Stimulated activated CD4-positive, alpha-beta T cell treated with anti-CD3 and anti-CD28 coated beads, Interleukin-15, amount 100 ng/mL, for 48 hours (primary cell): ENCODE measurements at regions not wholly inside any gene's neighbourhood (a gene's known extent, or its start where the extent isn't known, plus 50 kb on each side); places are given as distances from the start of the nearest gene placed in this dataset.
"Not testable (repeated sequence)": the region's sequence is repeated elsewhere in the genome, so short reads cannot be mapped to it uniquely, and the experiment has no call there.

Experiments used
- DNase-seq, 2 donors: peaks; one replicate each; pipeline ENCODE4 v3.0.0-alpha.2; 2020; ENCODE audit warnings: low read depth in 2 of 2

DNA sequence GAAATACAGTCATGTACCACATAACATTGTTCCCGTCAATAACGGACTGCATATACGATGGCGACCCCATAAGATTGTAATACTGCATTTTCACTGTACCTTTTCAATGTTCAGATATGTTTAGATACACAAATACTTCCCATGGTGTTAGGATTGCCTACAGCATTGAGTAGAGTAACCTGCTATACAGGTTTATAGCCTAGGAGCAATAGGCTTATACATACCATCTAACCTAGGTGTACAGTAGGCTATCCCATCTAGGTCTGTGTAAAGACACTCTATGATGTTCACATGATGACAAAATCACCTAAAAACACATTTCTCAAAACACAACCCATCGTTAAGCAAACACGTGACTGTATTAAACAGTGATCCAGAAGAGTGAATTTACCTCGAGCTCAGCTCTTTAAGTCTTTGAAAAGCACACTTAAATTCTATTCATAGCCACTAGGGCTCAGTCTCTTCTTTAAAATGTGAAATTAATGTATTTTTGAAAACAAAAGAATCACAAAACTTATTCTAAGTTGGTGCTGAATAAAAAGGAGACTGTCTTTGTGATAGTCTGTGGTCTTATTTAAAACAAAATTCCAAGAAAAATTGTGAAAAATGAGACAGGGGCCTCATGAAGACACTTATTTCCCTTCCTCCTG is 239.1 kb upstream of the ARID2 start:
- no peak for DNase-seq

DNA sequence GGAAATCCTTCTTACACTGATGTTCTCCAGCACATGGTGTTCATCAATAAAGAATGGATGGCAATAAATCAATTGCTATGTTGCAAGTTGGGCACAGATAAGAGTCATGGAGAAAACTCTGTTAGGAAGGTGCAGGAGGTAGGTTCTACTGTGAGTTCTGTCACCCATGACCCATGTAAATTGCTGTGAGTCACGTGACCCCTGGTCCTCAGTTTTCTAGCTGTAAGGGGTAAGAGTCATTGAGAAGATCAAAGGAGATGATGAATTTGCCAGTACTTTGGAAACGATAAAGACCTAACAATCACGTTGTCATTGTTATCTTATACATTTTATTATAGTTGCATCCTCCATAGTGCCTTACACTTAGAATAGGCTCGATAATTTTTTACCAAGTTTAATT is 235.2 kb upstream of the ARID2 start:
- DNase-seq, result no peak

DNA sequence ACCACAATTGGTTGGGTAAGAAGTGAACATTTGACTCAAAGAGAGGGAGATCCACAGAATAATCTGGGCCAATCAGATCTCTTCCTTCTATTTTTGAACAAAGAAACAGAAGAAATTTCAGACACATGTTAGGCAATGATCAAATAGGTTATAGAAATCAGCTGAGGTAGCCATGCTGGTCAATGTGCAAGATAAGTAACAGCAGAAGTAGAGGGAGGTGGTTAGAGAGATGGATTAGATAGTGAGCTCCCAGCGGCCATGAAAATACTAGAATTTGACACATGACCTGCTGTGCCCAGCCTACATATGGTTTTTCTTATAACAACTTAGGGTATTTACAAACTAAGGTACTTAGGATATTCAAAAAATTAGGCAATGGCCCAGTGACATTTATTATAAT is 230.9 kb upstream of the ARID2 start:
- no peak for DNase-seq

DNA sequence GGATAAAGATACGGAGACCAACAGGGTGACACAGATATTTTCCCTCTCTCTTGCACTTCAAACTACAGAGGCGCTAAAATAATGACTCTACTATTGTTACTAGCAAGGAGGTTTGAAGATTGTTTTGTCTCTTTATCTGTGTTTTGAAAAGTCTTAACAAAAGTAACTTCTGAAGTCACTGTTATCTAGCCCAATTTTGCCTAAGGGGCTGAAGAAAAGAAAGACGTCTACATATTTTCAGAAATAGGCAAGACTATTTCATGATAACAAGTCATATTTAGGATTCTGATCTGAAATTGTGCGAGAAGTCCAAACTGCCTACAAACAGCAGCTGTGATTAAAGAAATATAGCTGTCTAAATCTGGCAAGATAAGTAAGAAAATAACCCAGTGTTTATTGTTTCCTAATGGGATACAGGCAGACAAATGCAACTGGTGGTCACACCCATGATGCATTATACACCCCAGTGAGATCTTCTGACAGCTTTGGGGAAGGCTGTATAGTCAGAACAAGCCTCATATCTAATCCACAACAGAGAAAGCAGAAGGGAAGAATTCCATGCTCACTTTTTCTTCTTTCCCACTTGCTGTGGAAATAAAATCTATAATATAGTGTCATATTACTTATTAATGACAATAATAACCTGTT is 226.9 kb upstream of the ARID2 start:
- no peak for DNase-seq

DNA sequence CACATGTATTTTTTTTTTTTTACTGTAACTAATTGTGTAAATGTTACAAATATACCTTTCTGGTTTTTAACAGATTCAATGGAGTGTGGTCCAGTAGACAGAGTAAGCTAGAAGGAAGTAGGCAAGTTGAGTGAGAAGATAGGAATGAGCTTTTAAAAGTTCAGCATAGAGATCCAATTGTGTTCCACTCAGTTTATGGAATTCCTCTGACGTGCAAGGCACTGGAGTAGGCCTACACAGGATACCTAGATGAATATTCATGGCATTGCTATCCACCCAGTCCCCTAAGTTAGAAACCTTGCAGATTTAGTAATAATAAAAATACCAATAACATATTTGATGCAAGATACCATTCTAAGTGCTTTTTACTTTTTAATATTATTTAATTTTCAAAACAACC is 225.6 kb upstream of the ARID2 start:
- DNase-seq, result no peak

DNA sequence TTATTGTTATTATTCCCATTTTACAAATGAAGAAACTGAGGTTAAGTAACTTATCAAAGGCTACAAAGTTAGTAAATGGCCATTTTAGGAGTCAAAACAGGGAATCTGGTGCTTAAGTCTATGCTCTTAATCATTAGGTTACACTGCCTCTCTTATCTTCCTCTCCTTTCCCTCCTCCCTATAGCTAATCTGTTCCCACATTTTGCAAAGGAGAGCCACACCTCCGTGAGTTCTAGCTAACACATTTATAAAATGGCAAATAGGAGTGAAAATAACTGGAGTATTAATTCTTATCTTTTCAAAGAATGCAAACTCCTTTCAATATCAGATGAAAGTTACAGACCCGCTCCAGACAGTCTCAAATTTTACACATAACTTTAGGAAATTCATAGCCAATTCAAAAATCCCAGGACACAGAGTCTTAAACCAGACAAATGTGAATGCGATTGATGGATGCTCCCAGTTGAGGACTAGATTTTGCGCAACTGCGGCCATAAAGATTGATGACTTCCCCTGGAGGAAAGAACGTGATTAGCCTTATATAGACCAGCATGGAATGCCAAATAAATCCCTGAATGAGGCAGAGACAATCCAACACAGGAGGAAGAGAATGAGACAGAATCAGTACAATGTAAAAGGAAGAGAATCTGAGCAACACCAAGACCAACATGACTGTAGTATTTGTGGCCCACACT is 225.0 kb upstream of the ARID2 start:
- DNase-seq, result no peak

DNA sequence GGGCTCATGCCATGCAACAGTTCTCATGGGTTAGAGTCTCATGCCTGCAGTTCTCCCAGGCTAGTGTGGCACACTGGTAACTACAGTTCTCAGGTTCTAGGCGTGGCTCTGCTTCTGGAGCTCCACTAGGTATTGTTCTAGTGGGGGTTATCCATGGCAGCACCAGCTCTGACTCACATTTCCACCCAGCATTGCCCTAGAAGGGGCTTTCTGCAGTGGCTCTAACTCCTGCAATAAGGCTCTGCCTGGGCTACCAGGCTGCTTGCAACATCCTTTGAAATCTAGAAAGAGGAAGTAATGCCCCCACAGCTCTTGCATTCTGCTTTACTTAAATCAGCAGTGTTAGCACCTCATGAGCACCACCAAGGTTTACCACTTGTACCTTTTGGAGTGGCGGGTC is 220.3 kb upstream of the ARID2 start:
- no peak for DNase-seq

DNA sequence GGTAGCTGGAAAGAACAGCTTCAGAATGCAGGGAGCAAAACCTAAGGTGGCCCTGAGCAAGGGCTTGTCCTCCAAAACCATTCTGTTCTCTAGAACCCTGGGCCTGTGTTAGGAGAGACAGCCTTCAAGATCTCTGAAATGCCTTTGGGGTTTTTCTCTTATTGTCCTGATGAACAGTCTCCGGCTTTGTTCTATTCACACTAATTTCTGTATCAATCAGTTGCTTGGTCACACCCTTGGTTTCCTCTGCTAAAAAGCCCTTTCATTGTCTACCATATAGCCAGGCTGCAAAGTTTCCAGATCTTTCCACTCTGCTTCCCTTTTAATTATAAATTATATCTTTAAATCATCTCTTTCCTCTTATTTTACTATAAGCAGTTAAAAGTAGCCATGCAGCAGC is 219.9 kb upstream of the ARID2 start:
- no peak for DNase-seq

DNA sequence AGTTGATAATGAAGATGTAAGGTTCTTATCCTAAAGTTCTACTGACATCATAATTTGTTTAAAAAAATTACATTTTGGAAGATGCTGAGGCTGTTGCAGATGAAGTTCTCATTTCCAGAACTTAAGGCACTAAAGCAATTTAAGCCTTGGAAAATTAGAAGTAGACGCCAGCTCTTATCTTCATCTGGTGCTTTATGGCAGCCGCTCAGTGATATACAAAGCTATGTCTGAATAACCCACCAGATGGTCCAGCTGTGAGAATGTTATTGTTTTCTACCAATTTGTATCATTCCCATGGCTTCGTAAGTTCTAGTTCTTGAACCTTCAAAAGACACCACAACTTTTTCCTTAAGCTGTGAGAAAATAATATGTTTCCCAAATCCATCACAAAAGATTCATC is 212.1 kb upstream of the ARID2 start:
- DNase-seq, result no peak

DNA sequence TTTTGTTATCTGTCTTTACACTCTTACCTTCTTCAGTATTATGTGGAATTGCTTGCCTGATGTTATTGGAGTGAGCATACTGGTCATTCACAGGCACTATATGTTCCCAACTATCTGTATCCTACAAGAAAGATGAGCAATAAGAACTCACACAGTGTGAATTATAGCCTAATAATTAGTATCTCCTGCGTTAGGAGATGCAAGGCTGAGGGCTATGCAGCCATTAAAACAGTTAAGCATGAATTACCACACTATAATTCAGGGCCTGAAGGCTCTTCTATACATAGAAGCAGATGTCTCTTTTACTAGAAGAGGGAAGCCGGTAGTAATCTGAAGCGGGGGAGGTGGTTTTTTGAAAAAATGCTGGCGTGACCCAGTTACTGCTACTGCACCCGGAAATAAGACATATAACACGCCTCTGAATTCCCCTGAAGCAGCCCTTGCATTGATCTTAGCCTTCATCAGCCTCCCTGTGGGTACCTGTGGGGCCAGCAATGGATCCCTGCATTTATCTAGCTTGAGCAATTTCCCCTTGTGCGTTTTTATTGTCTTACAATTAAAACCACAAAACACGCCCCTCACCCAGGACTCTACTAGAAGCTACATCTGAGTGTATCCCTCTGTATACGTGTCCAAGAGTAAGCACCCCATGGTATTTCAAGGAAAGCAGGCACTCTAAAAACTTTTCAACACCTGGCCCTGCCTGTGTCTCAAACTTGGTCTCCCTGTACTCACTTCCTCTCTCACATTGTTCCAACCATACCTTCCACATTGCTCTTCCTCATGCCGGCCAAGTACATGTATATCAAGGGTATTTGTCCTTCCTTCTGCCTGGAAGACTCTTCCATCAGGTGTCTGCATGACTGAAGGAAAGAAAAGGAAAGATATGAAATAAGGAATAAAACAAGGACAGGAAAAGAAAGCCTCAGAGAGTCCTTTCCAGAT is 210.9 kb upstream of the ARID2 start:
- DNase-seq, result peak in 1 of 2 donors; percentile 17

DNA sequence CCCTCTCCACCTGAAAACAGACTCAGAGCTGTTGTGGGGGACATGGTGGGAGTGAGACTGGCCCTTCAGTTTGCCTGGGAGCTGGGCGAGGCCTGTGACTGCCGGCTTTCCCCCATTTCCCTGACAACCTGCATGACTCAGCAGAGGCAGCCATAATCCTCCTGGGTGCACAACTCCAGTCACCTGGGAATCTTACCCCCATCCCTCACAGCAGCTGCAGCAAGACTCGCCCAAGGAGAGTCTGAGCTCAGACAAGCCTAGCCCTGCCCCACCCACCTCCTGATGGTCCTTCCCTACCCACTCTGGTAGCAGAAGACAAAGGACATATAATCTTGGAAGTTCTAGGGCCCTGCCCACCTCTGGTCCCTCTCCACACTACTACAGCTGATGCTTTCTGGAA is 207.3 kb upstream of the ARID2 start:
- no peak for DNase-seq

DNA sequence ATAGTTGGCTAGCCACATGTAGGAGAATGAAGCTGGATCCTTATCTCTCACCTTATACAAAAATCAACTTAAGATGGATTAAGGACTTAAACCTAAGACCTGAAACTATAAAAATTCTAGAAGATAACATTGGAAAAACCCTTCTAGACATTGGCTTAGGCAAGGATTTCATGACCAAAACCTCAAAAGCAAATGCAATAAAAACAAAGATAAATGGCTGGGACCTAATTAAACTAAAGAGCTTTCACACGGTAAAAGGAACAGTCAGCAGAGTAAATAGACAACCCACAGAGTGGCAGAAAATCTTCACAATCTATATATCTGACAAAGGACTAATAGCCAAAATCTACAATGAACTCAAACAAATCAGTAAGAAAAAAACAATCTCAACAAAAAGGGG is 202.7 kb upstream of the ARID2 start:
- not testable (repeated sequence) for DNase-seq

DNA sequence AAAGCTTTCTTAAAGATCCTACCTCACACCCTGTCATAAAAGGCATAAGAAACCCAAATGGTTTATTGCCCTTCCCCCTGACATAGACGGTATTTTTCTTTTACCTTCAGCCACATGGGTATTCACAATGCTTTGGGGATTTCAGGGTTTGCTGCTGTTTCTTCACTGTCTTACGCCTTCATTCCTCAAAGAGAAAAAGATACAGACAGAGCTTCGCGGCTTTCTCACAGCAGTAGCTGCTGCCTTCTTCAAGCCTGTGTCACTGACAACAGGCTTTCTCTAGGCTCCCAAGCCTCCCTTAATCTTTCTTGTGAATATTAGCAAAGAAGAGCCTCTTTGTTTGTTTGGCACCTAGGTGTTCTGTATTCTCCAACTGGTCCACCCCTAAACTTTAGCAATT is 197.4 kb upstream of the ARID2 start:
- DNase-seq, result no peak

DNA sequence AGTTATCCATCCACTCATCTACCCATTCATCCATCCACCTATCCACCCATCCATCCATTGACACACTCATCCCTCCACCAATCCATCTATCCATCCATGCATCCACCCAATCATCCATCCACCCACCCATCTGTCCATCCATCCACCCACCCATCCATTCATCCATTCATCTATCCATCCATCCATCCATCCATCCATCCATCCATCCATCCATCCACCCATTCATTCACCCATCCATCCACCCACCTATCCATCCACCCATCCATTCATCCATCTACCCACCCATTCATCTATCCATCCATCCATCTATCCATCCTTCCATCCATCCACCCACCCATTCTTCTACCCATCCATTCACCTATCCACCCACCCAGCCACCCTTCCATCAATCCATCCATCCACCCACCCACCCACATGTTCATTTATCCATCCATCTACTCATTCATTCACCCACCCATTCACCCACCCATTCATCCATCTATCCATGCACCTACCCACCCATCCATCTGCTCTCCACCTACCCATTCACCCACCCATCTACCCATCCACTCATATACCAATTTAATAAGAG is 193.8 kb upstream of the ARID2 start:
- no peak for DNase-seq

DNA sequence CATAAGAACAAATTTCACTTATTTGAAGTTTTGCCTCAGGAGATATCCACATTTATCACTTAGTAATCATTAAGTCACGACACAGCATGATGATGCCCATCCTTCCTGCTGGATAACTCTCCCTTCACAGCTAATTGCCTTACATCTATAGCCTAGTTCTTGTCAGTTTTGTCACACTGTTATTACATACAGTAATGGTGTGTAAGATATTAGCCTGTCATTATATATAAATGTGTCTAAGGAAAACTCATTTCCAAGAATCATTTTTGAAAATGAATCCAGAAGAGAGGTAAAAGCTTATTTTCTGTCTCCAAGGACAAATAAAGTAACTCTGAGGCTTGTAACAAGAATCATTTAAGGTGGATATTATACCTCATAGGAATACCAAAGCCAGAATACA is 193.2 kb upstream of the ARID2 start:
- DNase-seq, result no peak

DNA sequence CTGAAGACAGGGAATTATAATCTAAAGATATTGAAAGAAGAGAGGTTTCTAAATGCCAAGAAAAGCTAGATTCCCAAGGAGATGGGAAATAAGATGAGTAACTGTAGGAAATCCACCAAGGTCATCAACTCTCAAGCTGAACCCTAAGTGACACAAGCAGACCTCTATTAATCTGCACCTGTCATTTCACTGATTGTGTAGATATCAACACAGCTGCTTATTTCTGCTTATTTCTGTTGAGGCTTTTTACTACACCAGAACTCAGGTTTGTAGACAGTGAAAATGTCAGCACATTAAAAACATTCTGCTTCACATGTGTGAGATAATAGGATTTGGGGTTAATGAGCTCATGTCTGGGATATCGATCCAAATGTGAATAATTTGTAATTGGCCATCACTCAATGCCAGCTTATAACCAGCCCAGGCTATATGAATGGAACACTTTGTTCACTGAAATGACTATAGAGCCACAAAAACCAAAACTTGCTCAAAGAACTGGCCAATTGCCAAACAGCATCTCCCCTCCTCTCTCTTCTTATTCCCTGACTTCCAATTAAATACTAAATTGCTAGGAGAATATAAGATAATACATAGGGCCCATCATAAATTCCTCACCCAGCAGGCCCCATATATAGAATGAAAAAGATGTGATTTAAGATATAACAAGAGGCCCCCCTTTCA is 188.7 kb upstream of the ARID2 start:
- DNase-seq, result no peak

DNA sequence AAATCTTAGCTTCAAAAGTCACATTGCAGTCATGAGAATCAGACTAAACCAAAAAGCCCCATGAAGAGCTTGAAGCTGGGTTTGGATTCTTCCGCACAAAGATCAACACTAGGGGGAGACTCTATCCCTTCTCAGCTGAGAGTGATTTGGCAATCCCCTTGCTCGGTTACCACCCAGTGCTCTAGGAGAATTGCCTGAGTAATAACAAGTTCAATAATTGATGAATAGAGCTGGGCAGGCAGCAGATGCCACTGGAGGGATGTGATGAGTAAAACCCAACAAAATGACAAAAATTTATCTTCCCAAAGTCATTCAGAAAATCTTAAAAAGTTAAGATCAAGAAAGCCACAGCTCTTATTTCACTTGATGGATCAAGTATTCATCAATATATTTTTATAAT is 185.6 kb upstream of the ARID2 start:
- DNase-seq, result peak; percentile 33

DNA sequence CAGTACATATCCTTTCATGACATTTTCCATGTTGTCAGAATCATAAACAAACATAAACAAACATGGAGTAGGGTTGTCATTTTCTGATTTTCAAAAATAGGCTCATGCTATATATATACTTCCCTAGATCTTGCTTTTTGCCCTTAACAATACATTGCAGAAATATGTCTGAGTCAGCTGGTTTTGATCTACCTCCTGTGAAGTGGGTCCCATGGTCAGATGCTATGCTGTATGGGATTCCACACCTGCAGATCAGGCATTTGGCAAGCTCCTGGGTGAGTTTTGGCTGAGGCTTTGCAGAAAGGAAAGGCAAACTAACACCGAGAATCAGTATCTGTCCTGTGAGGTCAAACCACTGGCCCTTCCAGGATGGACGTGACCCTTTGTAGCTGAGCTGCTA is 183.0 kb upstream of the ARID2 start:
- no peak for DNase-seq

DNA sequence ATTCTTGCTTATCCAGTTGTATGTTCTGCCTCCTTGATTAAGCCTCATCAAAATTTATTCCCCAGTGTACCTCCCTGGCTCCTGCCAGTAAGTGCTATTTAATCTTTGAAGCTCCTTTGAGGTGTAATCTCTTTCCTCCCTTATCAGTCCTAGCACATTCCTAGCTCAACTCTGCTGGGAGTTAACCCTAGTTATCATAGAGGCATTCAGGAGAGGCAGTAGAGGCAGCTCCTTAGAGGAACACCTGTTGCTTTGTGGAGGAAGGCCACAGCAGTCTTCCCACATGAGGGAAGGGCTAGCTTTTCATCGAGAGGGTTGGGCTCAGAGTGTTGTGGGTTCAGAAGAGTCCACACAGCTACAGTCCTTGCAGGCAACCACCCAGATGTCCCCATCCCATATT is 182.4 kb upstream of the ARID2 start:
- no peak for DNase-seq

DNA sequence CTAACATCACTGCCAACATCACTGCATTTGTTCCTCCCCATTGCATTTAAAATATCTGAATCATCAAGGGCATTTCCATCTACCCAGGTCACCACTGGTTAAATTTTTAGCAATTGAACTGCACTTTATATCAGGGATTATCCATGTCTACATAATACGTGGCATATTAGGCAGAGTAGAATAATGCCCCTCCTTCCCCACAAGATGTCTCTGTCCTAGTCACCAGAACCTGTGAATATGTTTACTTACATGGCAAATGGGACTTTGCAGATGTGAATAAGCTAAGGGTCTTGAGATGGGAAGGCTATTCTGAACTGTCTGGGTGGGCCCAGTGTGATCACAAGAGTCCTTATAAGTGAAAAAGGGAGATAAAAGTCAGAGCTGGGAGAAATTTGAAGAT is 181.7 kb upstream of the ARID2 start:
- DNase-seq, result no peak

DNA sequence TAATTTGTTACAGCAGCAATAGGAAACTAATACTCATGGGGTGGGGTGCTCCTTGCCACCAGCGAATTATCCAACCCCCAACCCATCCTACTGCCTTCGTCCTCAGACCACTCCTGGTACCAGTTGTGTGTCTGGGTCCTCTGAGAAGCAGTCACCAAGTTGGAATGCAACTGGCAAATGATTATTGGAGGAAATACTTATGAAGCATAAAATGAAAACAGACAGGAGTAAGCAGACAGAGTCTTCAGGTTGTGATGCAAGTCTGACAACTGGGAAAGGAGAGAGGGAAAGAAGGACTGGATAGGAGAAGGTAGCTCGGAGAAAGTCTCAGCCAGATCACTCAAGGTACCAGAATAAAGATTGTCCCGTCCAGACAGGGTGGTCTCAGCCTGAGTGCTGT is 181.1 kb upstream of the ARID2 start:
- DNase-seq, result no peak
